Smooth muscle cell (in vitro differentiated cells): ENCODE measurements at regions not wholly inside any gene's neighbourhood (a gene's known extent, or its start where the extent isn't known, plus 50 kb on each side); places are given as distances from the start of the nearest gene placed in this dataset.

Experiments used
- DNase-seq: peaks from one replicate; lab custom pipeline; 2025; ENCODE audit not compliant: unreplicated experiment; lab: John Stamatoyannopoulos, UW
- H2AFZ ChIP-seq: fragments of 200-600 bp; sonication (generic); 2 replicates; pipeline ENCODE4 v1.6.0; 2016; ENCODE audit warnings: antibody characterized with exemption, low read depth, mild to moderate bottlenecking
- H3F3A ChIP-seq: fragments of 200-600 bp; sonication (generic); 2 replicates; pipeline ENCODE4 v1.6.0; 2017; ENCODE audit warnings: antibody characterized with exemption, low read depth
- H3K27ac ChIP-seq: fragments of 200-600 bp; sonication (generic); 2 replicates; pipeline ENCODE4 v1.5.1; 2016; ENCODE audit warnings: low read depth, mild to moderate bottlenecking
- H3K27me3 ChIP-seq: fragments of 200-600 bp; sonication (generic); 2 replicates; pipeline ENCODE4 v1.6.1; 2016; ENCODE audit warnings: low read depth, mild to moderate bottlenecking
- H3K36me3 ChIP-seq: fragments of 200-600 bp; sonication (generic); 2 replicates; pipeline ENCODE4 v1.5.1; 2016; ENCODE audit warnings: low read depth
- H3K4me1 ChIP-seq: fragments of 200-600 bp; sonication (generic); 2 replicates; pipeline ENCODE4 v1.5.1; 2016; ENCODE audit warnings: low read depth
- H3K4me2 ChIP-seq: fragments of 200-600 bp; sonication (generic); 2 replicates; pipeline ENCODE4 v1.6.0; 2016; ENCODE audit warnings: mild to moderate bottlenecking
- H3K4me3 ChIP-seq: fragments of 200-600 bp; sonication (generic); 2 replicates; pipeline ENCODE4 v1.5.1; 2016; ENCODE audit warnings: mild to moderate bottlenecking
- H3K79me2 ChIP-seq: fragments of 200-600 bp; sonication (generic); 2 replicates; pipeline ENCODE4 v1.6.0; 2016; ENCODE audit warnings: low read depth, mild to moderate bottlenecking
- H3K9ac ChIP-seq: fragments of 200-600 bp; sonication (generic); 2 replicates; pipeline ENCODE4 v1.6.0; 2016; ENCODE audit warnings: low read depth
- H3K9me3 ChIP-seq: fragments of 200-600 bp; sonication (generic); replicated peaks from 2 replicates; pipeline ENCODE4 v1.5.1; 2016; ENCODE audit warnings: low read depth
- H4K20me1 ChIP-seq: fragments of 200-600 bp; sonication (generic); 2 replicates; pipeline ENCODE4 v1.6.0; 2016; ENCODE audit warnings: low read depth
- WGBS: methylation state at CpG from one replicate; pipeline ENCODE4 v1.1.7; 2016; ENCODE audit warnings: low lambda C conversion rate; 5-methylcytosine and 5-hydroxymethylcytosine counted together
- TF ChIP-seq, protein P1 (sequence below): fragments of 200-600 bp; sonication (generic); IDR thresholded peaks from 2 replicates; pipeline ENCODE4 v1.5.1; 2017; ENCODE audit warnings: borderline replicate concordance, mild to moderate bottlenecking, antibody characterized with exemption; ENCODE audit not compliant: insufficient read depth, poor library complexity, severe bottlenecking

DNA sequence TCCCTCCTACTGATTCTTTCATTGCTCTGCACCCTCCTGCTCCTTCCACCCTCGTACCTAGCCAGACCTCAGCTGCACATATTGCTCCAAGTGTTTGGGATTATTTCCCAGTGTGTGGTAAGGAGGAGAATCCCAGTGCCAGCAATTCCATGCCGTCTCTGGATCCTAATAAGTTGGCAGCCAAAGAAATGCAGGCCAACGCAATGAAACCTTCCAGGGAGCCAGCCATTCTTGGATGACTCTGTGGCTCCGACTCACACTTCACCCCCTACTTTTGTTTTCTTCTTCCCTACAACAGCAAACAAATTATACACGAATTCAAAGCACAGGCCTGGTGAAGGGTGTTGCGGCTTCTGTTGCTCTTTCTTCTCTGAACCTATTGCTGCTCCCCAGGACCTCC is 82.5 kb upstream of the SLC1A3 start:
- H3K9me3 ChIP-seq, result no peaks in the 10 kb centered on the region
- H3K4me3 ChIP-seq, result no peak overlapping the region
- H3F3A ChIP-seq, result no peaks in the 10 kb centered on the region
- H3K4me1 ChIP-seq, result no peaks in the 10 kb centered on the region
- no peak overlapping the region for H3K9ac ChIP-seq
- DNase-seq, result no peak
- H3K4me2 ChIP-seq, result no peak overlapping the region
- H3K36me3 ChIP-seq, result no peaks in the 10 kb centered on the region
- H3K27me3 ChIP-seq, result no peaks in the 10 kb centered on the region
- no peak overlapping the region for H2AFZ ChIP-seq
- H3K27ac ChIP-seq, result no peak overlapping the region
- no peaks in the 10 kb centered on the region for H4K20me1 ChIP-seq
- WGBS, result 86% methylated on average over 6 of the region's 6 CpGs
- H3K79me2 ChIP-seq, result no peaks in the 10 kb centered on the region
- TF ChIP-seq, protein P1, sequence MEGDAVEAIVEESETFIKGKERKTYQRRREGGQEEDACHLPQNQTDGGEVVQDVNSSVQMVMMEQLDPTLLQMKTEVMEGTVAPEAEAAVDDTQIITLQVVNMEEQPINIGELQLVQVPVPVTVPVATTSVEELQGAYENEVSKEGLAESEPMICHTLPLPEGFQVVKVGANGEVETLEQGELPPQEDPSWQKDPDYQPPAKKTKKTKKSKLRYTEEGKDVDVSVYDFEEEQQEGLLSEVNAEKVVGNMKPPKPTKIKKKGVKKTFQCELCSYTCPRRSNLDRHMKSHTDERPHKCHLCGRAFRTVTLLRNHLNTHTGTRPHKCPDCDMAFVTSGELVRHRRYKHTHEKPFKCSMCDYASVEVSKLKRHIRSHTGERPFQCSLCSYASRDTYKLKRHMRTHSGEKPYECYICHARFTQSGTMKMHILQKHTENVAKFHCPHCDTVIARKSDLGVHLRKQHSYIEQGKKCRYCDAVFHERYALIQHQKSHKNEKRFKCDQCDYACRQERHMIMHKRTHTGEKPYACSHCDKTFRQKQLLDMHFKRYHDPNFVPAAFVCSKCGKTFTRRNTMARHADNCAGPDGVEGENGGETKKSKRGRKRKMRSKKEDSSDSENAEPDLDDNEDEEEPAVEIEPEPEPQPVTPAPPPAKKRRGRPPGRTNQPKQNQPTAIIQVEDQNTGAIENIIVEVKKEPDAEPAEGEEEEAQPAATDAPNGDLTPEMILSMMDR, result no peak

DNA sequence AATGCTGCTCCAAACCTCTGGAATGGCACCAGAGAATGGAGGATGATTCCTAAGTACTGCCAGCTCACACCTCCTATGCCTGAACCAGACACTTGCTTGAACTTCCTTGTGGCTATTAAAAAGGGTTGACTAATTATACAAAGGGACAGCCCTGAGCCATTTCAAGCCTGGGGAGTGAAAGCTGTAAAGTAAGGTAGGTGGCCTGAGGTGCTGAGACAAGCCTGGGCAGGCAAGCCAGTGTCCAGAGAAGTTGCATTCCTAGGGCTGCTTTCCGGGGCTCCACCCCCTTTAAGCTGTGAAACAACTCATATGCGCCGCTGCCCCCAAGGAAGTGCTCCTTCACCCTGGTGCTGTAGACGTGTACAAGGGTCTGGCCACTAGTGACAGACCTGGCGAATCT is 79.9 kb upstream of the SLC1A3 start:
- TF ChIP-seq, protein P1, result no peak
- H3K9ac ChIP-seq, result no peak overlapping the region
- H3K4me2 ChIP-seq, result no peak overlapping the region
- H4K20me1 ChIP-seq, result no peaks in the 10 kb centered on the region
- H3K79me2 ChIP-seq, result no peaks in the 10 kb centered on the region
- H3K9me3 ChIP-seq, result no peaks in the 10 kb centered on the region
- no peaks in the 10 kb centered on the region for H3K27me3 ChIP-seq
- no peak overlapping the region for H3K4me3 ChIP-seq
- no peak for DNase-seq
- WGBS, result 74% methylated on average over 5 of the region's 5 CpGs
- H2AFZ ChIP-seq, result no peak overlapping the region
- no peaks in the 10 kb centered on the region for H3F3A ChIP-seq
- no peak overlapping the region for H3K27ac ChIP-seq
- no peaks in the 10 kb centered on the region for H3K36me3 ChIP-seq
- H3K4me1 ChIP-seq, result no peaks in the 10 kb centered on the region

DNA sequence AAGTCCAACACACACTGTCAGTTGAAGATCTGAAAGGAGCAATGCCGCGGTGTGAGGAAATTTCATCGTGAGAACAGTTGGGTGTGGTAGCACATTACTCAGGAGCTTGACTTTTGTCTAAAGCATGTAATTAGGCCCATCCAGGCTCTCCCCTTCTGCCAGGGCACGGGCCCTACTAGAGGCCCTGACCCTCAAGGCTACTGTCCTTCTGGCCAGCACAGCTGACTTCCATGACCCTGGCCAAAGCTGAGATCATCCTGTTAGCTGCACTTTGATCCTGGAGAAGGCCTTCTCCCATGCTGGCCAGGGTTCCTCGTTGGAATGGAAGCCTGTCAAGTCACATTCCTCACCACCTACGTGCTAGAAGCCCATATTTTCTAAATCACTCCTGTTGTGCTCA is 77.8 kb upstream of the SLC1A3 start:
- Histone ChIP-seq H3K36me3 (no peaks in the 10 kb centered on the region), H4K20me1 (no peaks in the 10 kb centered on the region), H3K9me3 (no peaks in the 10 kb centered on the region), H3K9ac (no peak overlapping the region), H3F3A (no peaks in the 10 kb centered on the region), H3K27ac (peak overlapping the region; percentile 26), H2AFZ (no peak overlapping the region), H3K79me2 (no peaks in the 10 kb centered on the region), H3K4me2 (no peak overlapping the region), H3K4me3 (no peak overlapping the region), H3K4me1 (no peaks in the 10 kb centered on the region), H3K27me3 (no peaks in the 10 kb centered on the region)
- TF ChIP-seq, protein P1, result no peak
- 70% methylated on average over 6 of the region's 6 CpGs for WGBS
- DNase-seq, result no peak

DNA sequence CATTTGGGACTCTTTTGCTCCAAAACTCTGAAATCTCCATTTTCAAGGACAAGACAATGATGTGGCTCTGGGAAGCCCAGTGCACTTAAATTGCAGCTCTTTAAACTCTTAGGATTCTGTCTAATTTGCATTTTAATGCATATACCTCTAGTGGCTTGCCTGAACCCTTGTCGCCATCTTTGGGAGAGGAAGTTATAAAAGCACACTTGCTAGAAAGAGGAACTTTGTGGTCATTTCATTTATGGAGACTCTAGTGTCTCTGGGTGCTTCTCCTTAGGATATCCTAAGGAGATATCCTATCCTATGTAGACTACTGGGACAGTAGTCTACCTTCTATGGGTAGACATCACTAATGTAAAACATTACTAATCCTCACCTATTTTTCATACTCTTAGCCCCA is 77.3 kb upstream of the SLC1A3 start:
- H3F3A ChIP-seq, result no peaks in the 10 kb centered on the region
- no peaks in the 10 kb centered on the region for H3K36me3 ChIP-seq
- H3K4me1 ChIP-seq, result no peaks in the 10 kb centered on the region
- H3K27me3 ChIP-seq, result no peaks in the 10 kb centered on the region
- no peak for DNase-seq
- H3K4me2 ChIP-seq, result no peak overlapping the region
- TF ChIP-seq, protein P1, result no peak
- H3K4me3 ChIP-seq, result no peak overlapping the region
- peak overlapping the region; percentile 26 for H3K27ac ChIP-seq
- H3K9ac ChIP-seq, result no peak overlapping the region
- 92% methylated on average over 1 of the region's 1 CpG for WGBS
- H3K9me3 ChIP-seq, result no peaks in the 10 kb centered on the region
- H2AFZ ChIP-seq, result no peak overlapping the region
- H4K20me1 ChIP-seq, result no peaks in the 10 kb centered on the region
- no peaks in the 10 kb centered on the region for H3K79me2 ChIP-seq
